Embryonic facial prominence (tissue), 1 donor: ENCODE measurements at regions not wholly inside any gene's neighbourhood (a gene's known extent, or its start where the extent isn't known, plus 50 kb on each side); places are given as distances from the start of the nearest gene placed in this dataset.
"Not testable (repeated sequence)": the region's sequence is repeated elsewhere in the genome, so short reads cannot be mapped to it uniquely, and the experiment has no call there.

ENCODE experiments used
- DNase-seq: peaks from one replicate; pipeline ENCODE4 v3.0.0-alpha.2; 2016; ENCODE audit errors: extremely low spot score

- not testable (repeated sequence) for DNase-seq
These were observed 630.9 kb upstream of the ITGA1 start for GRCh38 chr5:52156809-52157208.

- not testable (repeated sequence) for DNase-seq
These were observed 621.9 kb upstream of the ITGA1 start for GRCh38 chr5:52165806-52166205.

GRCh38 chr5:52173133-52173532 lies 614.6 kb upstream of the ITGA1 start:
- no peak for DNase-seq

- DNase-seq, result no peak
These were observed 610.5 kb upstream of the ITGA1 start for GRCh38 chr5:52177193-52177592.

GRCh38 chr5:52181403-52181802 lies 606.3 kb upstream of the ITGA1 start:
- DNase-seq, result no peak

- no peak for DNase-seq
These were observed 597.0 kb upstream of the ITGA1 start for GRCh38 chr5:52190737-52191136.

- DNase-seq, result no peak
These were observed 587.9 kb upstream of the ITGA1 start for GRCh38 chr5:52199833-52200232.

- no peak for DNase-seq
These were observed 585.5 kb upstream of the ITGA1 start for GRCh38 chr5:52202256-52202655.

GRCh38 chr5:52204310-52204709 lies 583.4 kb upstream of the ITGA1 start:
- no peak for DNase-seq
